ENCODE measurements at regions not wholly inside any gene's neighbourhood (a gene's known extent, or its start where the extent isn't known, plus 50 kb on each side); places are given as distances from the start of the nearest gene placed in this dataset.

GRCh38 chr19:28465371-28466086 lies 747.4 kb downstream of the UQCRFS1 start:
- no CpG with 5 or more reads among the region's 3 CpGs for WGBS (ENCODE audit: extremely low coverage, insufficient coverage, low lambda C conversion rate)
- Histone ChIP-seq H3K4ac (ENCODE audit: low read depth, low read length) (no peak overlapping the region), H2BK120ac (ENCODE audit: low read depth, low read length) (no peak overlapping the region), H4K5ac (ENCODE audit: low read length) (no peak overlapping the region), H3K23ac (ENCODE audit: low read length) (no peak overlapping the region), H3K4me1 (ENCODE audit: control insufficient read depth, low read depth, low read length) (no peaks in the 10 kb centered on the region), H3K18ac (ENCODE audit: low read length) (no peak overlapping the region), H3K27me3 (ENCODE audit: insufficient read depth, low read length, poor library complexity) (no peaks in the 10 kb centered on the region), H3K4me2 (ENCODE audit: low read length) (no peak overlapping the region), H2AK5ac (ENCODE audit: low read length) (no peak overlapping the region), H3K9ac (ENCODE audit: low read length) (no peak overlapping the region), H4K8ac (ENCODE audit: low read depth, low read length) (no peak overlapping the region), H3K79me1 (ENCODE audit: low read length) (no peaks in the 10 kb centered on the region), H3K4me3 (ENCODE audit: low read length) (no peak overlapping the region), H3K56ac (ENCODE audit: low read length) (peak overlapping the region; percentile 34), H3K36me3 (ENCODE audit: control insufficient read depth, insufficient read depth, low read length) (no peaks in the 10 kb centered on the region), H2BK5ac (ENCODE audit: low read length) (no peak overlapping the region), H3K27ac (ENCODE audit: low read depth, low read length) (no peak overlapping the region), H2BK15ac (replicated peaks; ENCODE audit: low read depth) (no peak overlapping the region), H3K79me2 (ENCODE audit: control insufficient read depth, insufficient read depth, low read length) (no peaks in the 10 kb centered on the region)
- peak; percentile 55 for DNase-seq

- no peak overlapping the region for H4K8ac ChIP-seq (ENCODE audit: low read depth, low read length)
- H2BK15ac ChIP-seq (replicated peaks; ENCODE audit: low read depth) = no peak overlapping the region
- no peak overlapping the region for H2BK5ac ChIP-seq (ENCODE audit: low read length)
- H3K79me2 ChIP-seq (ENCODE audit: control insufficient read depth, insufficient read depth, low read length) = no peaks in the 10 kb centered on the region
- H3K9ac ChIP-seq (ENCODE audit: low read length) = no peak overlapping the region
- no peak overlapping the region for H3K4me3 ChIP-seq (ENCODE audit: low read length)
- H3K23ac ChIP-seq (ENCODE audit: low read length) = no peak overlapping the region
- H3K4me1 ChIP-seq (ENCODE audit: control insufficient read depth, low read depth, low read length) = no peaks in the 10 kb centered on the region
- no peak overlapping the region for H3K4ac ChIP-seq (ENCODE audit: low read depth, low read length)
- H3K4me2 ChIP-seq (ENCODE audit: low read length) = no peak overlapping the region
- no peak overlapping the region for H3K56ac ChIP-seq (ENCODE audit: low read length)
- H3K18ac ChIP-seq (ENCODE audit: low read length) = no peak overlapping the region
- no peak overlapping the region for H2BK120ac ChIP-seq (ENCODE audit: low read depth, low read length)
- no peaks in the 10 kb centered on the region for H3K36me3 ChIP-seq (ENCODE audit: control insufficient read depth, insufficient read depth, low read length)
- no peaks in the 10 kb centered on the region for H3K27me3 ChIP-seq (ENCODE audit: insufficient read depth, low read length, poor library complexity)
- H3K27ac ChIP-seq (ENCODE audit: low read depth, low read length) = no peak overlapping the region
- H4K5ac ChIP-seq (ENCODE audit: low read length) = no peak overlapping the region
- WGBS (ENCODE audit: extremely low coverage, insufficient coverage, low lambda C conversion rate) = 100% methylated on average over 1 of the region's 5 CpGs
- no peak for DNase-seq
- no peak overlapping the region for H2AK5ac ChIP-seq (ENCODE audit: low read length)
- no peaks in the 10 kb centered on the region for H3K79me1 ChIP-seq (ENCODE audit: low read length)
Observed at GRCh38 chr19:28463493-28464053, 749.4 kb downstream of the UQCRFS1 start.

- no peak overlapping the region for H3K4me3 ChIP-seq (ENCODE audit: low read length)
- no CpG with 5 or more reads among the region's 2 CpGs for WGBS (ENCODE audit: extremely low coverage, insufficient coverage, low lambda C conversion rate)
Observed at GRCh38 chr19:28457620-28458019, 755.3 kb downstream of the UQCRFS1 start.

GRCh38 chr19:28456708-28457320 lies 756.1 kb downstream of the UQCRFS1 start:
- H2BK15ac ChIP-seq (replicated peaks; ENCODE audit: low read depth) = no peak overlapping the region
- no peak overlapping the region for H3K18ac ChIP-seq (ENCODE audit: low read length)
- H3K4me1 ChIP-seq (ENCODE audit: control insufficient read depth, low read depth, low read length) = peaks cover 2% of the 10 kb centered on the region
- no peak overlapping the region for H3K56ac ChIP-seq (ENCODE audit: low read length)
- H3K4ac ChIP-seq (ENCODE audit: low read depth, low read length) = no peak overlapping the region
- no peaks in the 10 kb centered on the region for H3K79me1 ChIP-seq (ENCODE audit: low read length)
- no peak overlapping the region for H3K4me2 ChIP-seq (ENCODE audit: low read length)
- H3K4me3 ChIP-seq (ENCODE audit: low read length) = no peak overlapping the region
- no peak overlapping the region for H3K27ac ChIP-seq (ENCODE audit: low read depth, low read length)
- no peak overlapping the region for H4K8ac ChIP-seq (ENCODE audit: low read depth, low read length)
- no CpG with 5 or more reads among the region's 5 CpGs for WGBS (ENCODE audit: extremely low coverage, insufficient coverage, low lambda C conversion rate)
- no peaks in the 10 kb centered on the region for H3K79me2 ChIP-seq (ENCODE audit: control insufficient read depth, insufficient read depth, low read length)
- no peak overlapping the region for H2AK5ac ChIP-seq (ENCODE audit: low read length)
- no peak for DNase-seq
- no peak overlapping the region for H2BK120ac ChIP-seq (ENCODE audit: low read depth, low read length)
- H3K9ac ChIP-seq (ENCODE audit: low read length) = no peak overlapping the region
- H3K23ac ChIP-seq (ENCODE audit: low read length) = no peak overlapping the region
- H3K27me3 ChIP-seq (ENCODE audit: insufficient read depth, low read length, poor library complexity) = no peaks in the 10 kb centered on the region
- no peaks in the 10 kb centered on the region for H3K36me3 ChIP-seq (ENCODE audit: control insufficient read depth, insufficient read depth, low read length)
- H4K5ac ChIP-seq (ENCODE audit: low read length) = no peak overlapping the region
- no peak overlapping the region for H2BK5ac ChIP-seq (ENCODE audit: low read length)

More at GRCh38 chr19:28457620-28458019, 755.3 kb downstream of the UQCRFS1 start:
- H4K5ac ChIP-seq (ENCODE audit: low read length) = no peak overlapping the region
- H3K79me1 ChIP-seq (ENCODE audit: low read length) = no peaks in the 10 kb centered on the region
- no peak overlapping the region for H4K8ac ChIP-seq (ENCODE audit: low read depth, low read length)
- H3K27ac ChIP-seq (ENCODE audit: low read depth, low read length) = no peak overlapping the region
- no peak overlapping the region for H3K23ac ChIP-seq (ENCODE audit: low read length)
- H3K27me3 ChIP-seq (ENCODE audit: insufficient read depth, low read length, poor library complexity) = no peaks in the 10 kb centered on the region
- no peak overlapping the region for H2BK5ac ChIP-seq (ENCODE audit: low read length)
- H3K9ac ChIP-seq (ENCODE audit: low read length) = no peak overlapping the region
- H3K36me3 ChIP-seq (ENCODE audit: control insufficient read depth, insufficient read depth, low read length) = no peaks in the 10 kb centered on the region
- no peak for DNase-seq
- no peak overlapping the region for H3K4me2 ChIP-seq (ENCODE audit: low read length)
- no peak overlapping the region for H2AK5ac ChIP-seq (ENCODE audit: low read length)
- H2BK15ac ChIP-seq (replicated peaks; ENCODE audit: low read depth) = no peak overlapping the region
- H3K4ac ChIP-seq (ENCODE audit: low read depth, low read length) = no peak overlapping the region
- no peak overlapping the region for H2BK120ac ChIP-seq (ENCODE audit: low read depth, low read length)
- no peak overlapping the region for H3K56ac ChIP-seq (ENCODE audit: low read length)
- H3K79me2 ChIP-seq (ENCODE audit: control insufficient read depth, insufficient read depth, low read length) = no peaks in the 10 kb centered on the region
- no peak overlapping the region for H3K18ac ChIP-seq (ENCODE audit: low read length)
- peaks cover 2% of the 10 kb centered on the region for H3K4me1 ChIP-seq (ENCODE audit: control insufficient read depth, low read depth, low read length)

- no peak overlapping the region for H4K8ac ChIP-seq (ENCODE audit: low read depth, low read length)
- no peak overlapping the region for H2BK15ac ChIP-seq (replicated peaks; ENCODE audit: low read depth)
- no peak overlapping the region for H2BK120ac ChIP-seq (ENCODE audit: low read depth, low read length)
- no peak overlapping the region for H2BK5ac ChIP-seq (ENCODE audit: low read length)
- H2AK5ac ChIP-seq (ENCODE audit: low read length) = no peak overlapping the region
- no CpG with 5 or more reads among the region's 4 CpGs for WGBS (ENCODE audit: extremely low coverage, insufficient coverage, low lambda C conversion rate)
- no peak overlapping the region for H3K4me2 ChIP-seq (ENCODE audit: low read length)
- no peaks in the 10 kb centered on the region for H3K36me3 ChIP-seq (ENCODE audit: control insufficient read depth, insufficient read depth, low read length)
- no peak overlapping the region for H4K5ac ChIP-seq (ENCODE audit: low read length)
- H3K4ac ChIP-seq (ENCODE audit: low read depth, low read length) = no peak overlapping the region
- H3K4me1 ChIP-seq (ENCODE audit: control insufficient read depth, low read depth, low read length) = peaks cover 2% of the 10 kb centered on the region
- H3K18ac ChIP-seq (ENCODE audit: low read length) = no peak overlapping the region
- no peak overlapping the region for H3K23ac ChIP-seq (ENCODE audit: low read length)
- H3K79me2 ChIP-seq (ENCODE audit: control insufficient read depth, insufficient read depth, low read length) = no peaks in the 10 kb centered on the region
- H3K9ac ChIP-seq (ENCODE audit: low read length) = no peak overlapping the region
- DNase-seq = no peak
- no peaks in the 10 kb centered on the region for H3K27me3 ChIP-seq (ENCODE audit: insufficient read depth, low read length, poor library complexity)
- H3K27ac ChIP-seq (ENCODE audit: low read depth, low read length) = no peak overlapping the region
- no peaks in the 10 kb centered on the region for H3K79me1 ChIP-seq (ENCODE audit: low read length)
- H3K56ac ChIP-seq (ENCODE audit: low read length) = no peak overlapping the region
- H3K4me3 ChIP-seq (ENCODE audit: low read length) = no peak overlapping the region
Observed at GRCh38 chr19:28456252-28456651, 756.7 kb downstream of the UQCRFS1 start.

Measured in mesendoderm (in vitro differentiated cells).